ENCODE measurements at regions not wholly inside any gene's neighbourhood (a gene's known extent, or its start where the extent isn't known, plus 50 kb on each side); places are given as distances from the start of the nearest gene placed in this dataset.

GRCh38 chr4:13857800-13858199 is 230.3 kb upstream of the BOD1L1 start (continued):
- TF ChIP-seq ETS1 (IDR thresholded peaks at IDR 0.05): no peak

GRCh38 chr4:13859423-13859822 is 231.9 kb upstream of the BOD1L1 start:
- no peak overlapping the region for H3K27ac ChIP-seq (ENCODE audit: low read depth)
- no peak overlapping the region for H3K4me2 ChIP-seq
- peaks cover 7% of the 10 kb centered on the region; the same call in 2 of the 3 replicates for H3K36me3 Mint-ChIP-seq (ENCODE audit: low read depth)
- H3K9me3 Mint-ChIP-seq: peaks cover 15% of the 10 kb centered on the region
- H3K27me3 ChIP-seq (ENCODE audit: insufficient read depth): no peaks in the 10 kb centered on the region
- no peaks in the 10 kb centered on the region for H3K79me2 ChIP-seq (replicated peaks; ENCODE audit: insufficient read depth)
- no peaks in the 10 kb centered on the region; the same call in none of the 2 replicates for H3K9me2 ChIP-seq (ENCODE audit: insufficient read depth)
- TF ChIP-seq, protein P1, sequence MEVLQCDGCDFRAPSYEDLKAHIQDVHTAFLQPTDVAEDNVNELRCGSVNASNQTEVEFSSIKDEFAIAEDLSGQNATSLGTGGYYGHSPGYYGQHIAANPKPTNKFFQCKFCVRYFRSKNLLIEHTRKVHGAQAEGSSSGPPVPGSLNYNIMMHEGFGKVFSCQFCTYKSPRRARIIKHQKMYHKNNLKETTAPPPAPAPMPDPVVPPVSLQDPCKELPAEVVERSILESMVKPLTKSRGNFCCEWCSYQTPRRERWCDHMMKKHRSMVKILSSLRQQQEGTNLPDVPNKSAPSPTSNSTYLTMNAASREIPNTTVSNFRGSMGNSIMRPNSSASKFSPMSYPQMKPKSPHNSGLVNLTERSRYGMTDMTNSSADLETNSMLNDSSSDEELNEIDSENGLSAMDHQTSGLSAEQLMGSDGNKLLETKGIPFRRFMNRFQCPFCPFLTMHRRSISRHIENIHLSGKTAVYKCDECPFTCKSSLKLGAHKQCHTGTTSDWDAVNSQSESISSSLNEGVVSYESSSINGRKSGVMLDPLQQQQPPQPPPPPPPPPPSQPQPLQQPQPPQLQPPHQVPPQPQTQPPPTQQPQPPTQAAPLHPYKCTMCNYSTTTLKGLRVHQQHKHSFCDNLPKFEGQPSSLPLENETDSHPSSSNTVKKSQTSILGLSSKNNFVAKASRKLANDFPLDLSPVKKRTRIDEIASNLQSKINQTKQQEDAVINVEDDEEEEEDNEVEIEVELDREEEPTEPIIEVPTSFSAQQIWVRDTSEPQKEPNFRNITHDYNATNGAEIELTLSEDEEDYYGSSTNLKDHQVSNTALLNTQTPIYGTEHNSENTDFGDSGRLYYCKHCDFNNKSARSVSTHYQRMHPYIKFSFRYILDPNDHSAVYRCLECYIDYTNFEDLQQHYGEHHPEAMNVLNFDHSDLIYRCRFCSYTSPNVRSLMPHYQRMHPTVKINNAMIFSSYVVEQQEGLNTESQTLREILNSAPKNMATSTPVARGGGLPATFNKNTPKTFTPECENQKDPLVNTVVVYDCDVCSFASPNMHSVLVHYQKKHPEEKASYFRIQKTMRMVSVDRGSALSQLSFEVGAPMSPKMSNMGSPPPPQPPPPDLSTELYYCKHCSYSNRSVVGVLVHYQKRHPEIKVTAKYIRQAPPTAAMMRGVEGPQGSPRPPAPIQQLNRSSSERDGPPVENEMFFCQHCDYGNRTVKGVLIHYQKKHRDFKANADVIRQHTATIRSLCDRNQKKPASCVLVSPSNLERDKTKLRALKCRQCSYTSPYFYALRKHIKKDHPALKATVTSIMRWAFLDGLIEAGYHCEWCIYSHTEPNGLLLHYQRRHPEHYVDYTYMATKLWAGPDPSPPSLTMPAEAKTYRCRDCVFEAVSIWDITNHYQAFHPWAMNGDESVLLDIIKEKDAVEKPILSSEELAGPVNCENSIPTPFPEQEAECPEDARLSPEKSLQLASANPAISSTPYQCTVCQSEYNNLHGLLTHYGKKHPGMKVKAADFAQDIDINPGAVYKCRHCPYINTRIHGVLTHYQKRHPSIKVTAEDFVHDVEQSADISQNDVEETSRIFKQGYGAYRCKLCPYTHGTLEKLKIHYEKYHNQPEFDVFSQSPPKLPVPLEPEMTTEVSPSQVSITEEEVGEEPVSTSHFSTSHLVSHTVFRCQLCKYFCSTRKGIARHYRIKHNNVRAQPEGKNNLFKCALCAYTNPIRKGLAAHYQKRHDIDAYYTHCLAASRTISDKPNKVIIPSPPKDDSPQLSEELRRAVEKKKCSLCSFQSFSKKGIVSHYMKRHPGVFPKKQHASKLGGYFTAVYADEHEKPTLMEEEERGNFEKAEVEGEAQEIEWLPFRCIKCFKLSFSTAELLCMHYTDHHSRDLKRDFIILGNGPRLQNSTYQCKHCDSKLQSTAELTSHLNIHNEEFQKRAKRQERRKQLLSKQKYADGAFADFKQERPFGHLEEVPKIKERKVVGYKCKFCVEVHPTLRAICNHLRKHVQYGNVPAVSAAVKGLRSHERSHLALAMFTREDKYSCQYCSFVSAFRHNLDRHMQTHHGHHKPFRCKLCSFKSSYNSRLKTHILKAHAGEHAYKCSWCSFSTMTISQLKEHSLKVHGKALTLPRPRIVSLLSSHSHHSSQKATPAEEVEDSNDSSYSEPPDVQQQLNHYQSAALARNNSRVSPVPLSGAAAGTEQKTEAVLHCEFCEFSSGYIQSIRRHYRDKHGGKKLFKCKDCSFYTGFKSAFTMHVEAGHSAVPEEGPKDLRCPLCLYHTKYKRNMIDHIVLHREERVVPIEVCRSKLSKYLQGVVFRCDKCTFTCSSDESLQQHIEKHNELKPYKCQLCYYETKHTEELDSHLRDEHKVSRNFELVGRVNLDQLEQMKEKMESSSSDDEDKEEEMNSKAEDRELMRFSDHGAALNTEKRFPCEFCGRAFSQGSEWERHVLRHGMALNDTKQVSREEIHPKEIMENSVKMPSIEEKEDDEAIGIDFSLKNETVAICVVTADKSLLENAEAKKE (CRISPR knock-in tag; IDR thresholded peaks at IDR 0.05): no peak
- TF ChIP-seq ETS1 (IDR thresholded peaks at IDR 0.05) (no peak), ZNF114 (CRISPR knock-in tag; IDR thresholded peaks at IDR 0.05) (no peak)
- TF ChIP-seq, protein P2, sequence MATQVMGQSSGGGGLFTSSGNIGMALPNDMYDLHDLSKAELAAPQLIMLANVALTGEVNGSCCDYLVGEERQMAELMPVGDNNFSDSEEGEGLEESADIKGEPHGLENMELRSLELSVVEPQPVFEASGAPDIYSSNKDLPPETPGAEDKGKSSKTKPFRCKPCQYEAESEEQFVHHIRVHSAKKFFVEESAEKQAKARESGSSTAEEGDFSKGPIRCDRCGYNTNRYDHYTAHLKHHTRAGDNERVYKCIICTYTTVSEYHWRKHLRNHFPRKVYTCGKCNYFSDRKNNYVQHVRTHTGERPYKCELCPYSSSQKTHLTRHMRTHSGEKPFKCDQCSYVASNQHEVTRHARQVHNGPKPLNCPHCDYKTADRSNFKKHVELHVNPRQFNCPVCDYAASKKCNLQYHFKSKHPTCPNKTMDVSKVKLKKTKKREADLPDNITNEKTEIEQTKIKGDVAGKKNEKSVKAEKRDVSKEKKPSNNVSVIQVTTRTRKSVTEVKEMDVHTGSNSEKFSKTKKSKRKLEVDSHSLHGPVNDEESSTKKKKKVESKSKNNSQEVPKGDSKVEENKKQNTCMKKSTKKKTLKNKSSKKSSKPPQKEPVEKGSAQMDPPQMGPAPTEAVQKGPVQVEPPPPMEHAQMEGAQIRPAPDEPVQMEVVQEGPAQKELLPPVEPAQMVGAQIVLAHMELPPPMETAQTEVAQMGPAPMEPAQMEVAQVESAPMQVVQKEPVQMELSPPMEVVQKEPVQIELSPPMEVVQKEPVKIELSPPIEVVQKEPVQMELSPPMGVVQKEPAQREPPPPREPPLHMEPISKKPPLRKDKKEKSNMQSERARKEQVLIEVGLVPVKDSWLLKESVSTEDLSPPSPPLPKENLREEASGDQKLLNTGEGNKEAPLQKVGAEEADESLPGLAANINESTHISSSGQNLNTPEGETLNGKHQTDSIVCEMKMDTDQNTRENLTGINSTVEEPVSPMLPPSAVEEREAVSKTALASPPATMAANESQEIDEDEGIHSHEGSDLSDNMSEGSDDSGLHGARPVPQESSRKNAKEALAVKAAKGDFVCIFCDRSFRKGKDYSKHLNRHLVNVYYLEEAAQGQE (IDR thresholded peaks at IDR 0.05; ENCODE audit: unreplicated experiment): no peak
- no peaks in the 10 kb centered on the region for H4K20me1 ChIP-seq (replicated peaks; ENCODE audit: insufficient read depth)
- no peaks in the 10 kb centered on the region for H3K27me3 Mint-ChIP-seq (ENCODE audit: insufficient read depth, low read depth, poor library complexity)
- DNase-seq (ENCODE audit: low spot score): no peak
- H3K4me3 ChIP-seq: no peak overlapping the region
- no peak for ATAC-seq
- H3K36me3 ChIP-seq (ENCODE audit: insufficient read depth): peaks cover 4% of the 10 kb centered on the region; the same call in 1 of the 2 replicates
- H3K27ac Mint-ChIP-seq: peak overlapping the region; percentile 35
- H3F3A ChIP-seq (replicated peaks; ENCODE audit: low read depth): no peaks in the 10 kb centered on the region
- peak overlapping the region; percentile 45; the same call in 1 of the 2 replicates for H2AFZ ChIP-seq
- H3K4me1 Mint-ChIP-seq: peaks cover 8% of the 10 kb centered on the region
- no peak overlapping the region for H3K4me3 Mint-ChIP-seq
- H3K4me1 ChIP-seq (ENCODE audit: insufficient read depth): no peaks in the 10 kb centered on the region

All from GM23338 (cell line).